ENCODE measurements at regions not wholly inside any gene's neighbourhood (a gene's known extent, or its start where the extent isn't known, plus 50 kb on each side); places are given as distances from the start of the nearest gene placed in this dataset.

- Mint-ChIP-seq H3K4me1 (ENCODE audit: unreplicated experiment) (peaks cover 8% of the 10 kb centered on the region), H3K27ac (ENCODE audit: unreplicated experiment) (peak overlapping the region; percentile 50), H3K36me3 (ENCODE audit: low read depth, unreplicated experiment) (no peaks in the 10 kb centered on the region), H3K4me3 (ENCODE audit: unreplicated experiment) (no peak overlapping the region), H3K27me3 (ENCODE audit: unreplicated experiment) (no peaks in the 10 kb centered on the region), H3K9me3 (ENCODE audit: unreplicated experiment) (no peaks in the 10 kb centered on the region)
- no peak for DNase-seq (ENCODE audit: low spot score)
- no peak for TF ChIP-seq CTCF (IDR thresholded peaks at IDR 0.05; ENCODE audit: unreplicated experiment)
Measured at GRCh38 chr10:8453587-8453986, 399.1 kb downstream of the GATA3 start.

- TF ChIP-seq CTCF (IDR thresholded peaks at IDR 0.05; ENCODE audit: unreplicated experiment), result no peak
- Mint-ChIP-seq H3K36me3 (ENCODE audit: low read depth, unreplicated experiment) (no peaks in the 10 kb centered on the region), H3K4me1 (ENCODE audit: unreplicated experiment) (peaks cover 8% of the 10 kb centered on the region), H3K9me3 (ENCODE audit: unreplicated experiment) (no peaks in the 10 kb centered on the region), H3K27ac (ENCODE audit: unreplicated experiment) (no peak overlapping the region), H3K27me3 (ENCODE audit: unreplicated experiment) (no peaks in the 10 kb centered on the region), H3K4me3 (ENCODE audit: unreplicated experiment) (no peak overlapping the region)
- no peak for DNase-seq (ENCODE audit: low spot score)
Measured at GRCh38 chr10:8454357-8454756, 399.9 kb downstream of the GATA3 start.

- no peak overlapping the region for H3K27ac Mint-ChIP-seq (ENCODE audit: unreplicated experiment)
- H3K36me3 Mint-ChIP-seq (ENCODE audit: low read depth, unreplicated experiment), result no peaks in the 10 kb centered on the region
- H3K4me3 Mint-ChIP-seq (ENCODE audit: unreplicated experiment), result no peak overlapping the region
- DNase-seq (ENCODE audit: low spot score), result no peak
- TF ChIP-seq CTCF (IDR thresholded peaks at IDR 0.05; ENCODE audit: unreplicated experiment), result no peak
- H3K4me1 Mint-ChIP-seq (ENCODE audit: unreplicated experiment), result peaks cover 8% of the 10 kb centered on the region
- H3K27me3 Mint-ChIP-seq (ENCODE audit: unreplicated experiment), result no peaks in the 10 kb centered on the region
- H3K9me3 Mint-ChIP-seq (ENCODE audit: unreplicated experiment), result no peaks in the 10 kb centered on the region
Measured at GRCh38 chr10:8455181-8455580, 400.7 kb downstream of the GATA3 start.

- peaks cover 8% of the 10 kb centered on the region for H3K4me1 Mint-ChIP-seq (ENCODE audit: unreplicated experiment)
- H3K4me3 Mint-ChIP-seq (ENCODE audit: unreplicated experiment), result no peak overlapping the region
- H3K9me3 Mint-ChIP-seq (ENCODE audit: unreplicated experiment), result no peaks in the 10 kb centered on the region
- no peak overlapping the region for H3K27ac Mint-ChIP-seq (ENCODE audit: unreplicated experiment)
- DNase-seq (ENCODE audit: low spot score), result no peak
- H3K36me3 Mint-ChIP-seq (ENCODE audit: low read depth, unreplicated experiment), result no peaks in the 10 kb centered on the region
- no peaks in the 10 kb centered on the region for H3K27me3 Mint-ChIP-seq (ENCODE audit: unreplicated experiment)
- no peak for TF ChIP-seq CTCF (IDR thresholded peaks at IDR 0.05; ENCODE audit: unreplicated experiment)
Measured at GRCh38 chr10:8456386-8456785, 401.9 kb downstream of the GATA3 start.

GRCh38 chr10:8460626-8461025, 406.1 kb downstream of the GATA3 start:
- Mint-ChIP-seq H3K27ac (ENCODE audit: unreplicated experiment) (no peak overlapping the region), H3K4me3 (ENCODE audit: unreplicated experiment) (no peak overlapping the region), H3K4me1 (ENCODE audit: unreplicated experiment) (no peaks in the 10 kb centered on the region), H3K27me3 (ENCODE audit: unreplicated experiment) (no peaks in the 10 kb centered on the region), H3K9me3 (ENCODE audit: unreplicated experiment) (no peaks in the 10 kb centered on the region), H3K36me3 (ENCODE audit: low read depth, unreplicated experiment) (no peaks in the 10 kb centered on the region)
- TF ChIP-seq CTCF (IDR thresholded peaks at IDR 0.05; ENCODE audit: unreplicated experiment), result no peak
- DNase-seq (ENCODE audit: low spot score), result no peak
